Panc1 (cell line): ENCODE measurements at regions not wholly inside any gene's neighbourhood (a gene's known extent, or its start where the extent isn't known, plus 50 kb on each side); places are given as distances from the start of the nearest gene placed in this dataset.
"Not testable (repeated sequence)": the region's sequence is repeated elsewhere in the genome, so short reads cannot be mapped to it uniquely, and the experiment has no call there.

Experiments used
- ATAC-seq: fragments of 200-7000 bp; cut with Tn5 transposase; 2 replicates; pipeline ENCODE4 v1.9.1; 2020; ENCODE audit warnings: mild to moderate bottlenecking, moderate library complexity
- BruUV-seq: library from RNA; stranded (reverse); fragments of 400-500 nt; replicated peaks from 2 replicates; lab custom pipeline; 2021; lab: Mats Ljungman, UMichigan
- CTCF ChIA-PET: fragments of 300-600 bp; sonication (Branson Sonifier 250); formaldehyde crosslinking; loops from one replicate; lab custom pipeline; 2022; ENCODE audit warnings: antibody characterized with exemption; lab: Charles Lee
- POLR2A ChIA-PET: fragments of 300-600 bp; sonication (Branson Sonifier 250); formaldehyde crosslinking; loops from one replicate; lab custom pipeline; 2022; ENCODE audit warnings: antibody characterized with exemption; lab: Charles Lee
- DNase-seq: peaks from one replicate; pipeline ENCODE4 v3.0.0-alpha.2; 2010; ENCODE audit warnings: low read depth, low spot score
- H3K27ac ChIP-seq: 2 replicates; pipeline ENCODE4 v1.5.1; 2011; ENCODE audit warnings: mild to moderate bottlenecking, low read length, inconsistent platforms
- H3K27me3 ChIP-seq: fragments of 200-500 bp; sonication (Bioruptor generic); 2 replicates; pipeline ENCODE4 v1.6.0; 2014; ENCODE audit warnings: low read length, inconsistent platforms; ENCODE audit not compliant: control insufficient read depth, insufficient read depth
- H3K36me3 ChIP-seq: fragments of 200-500 bp; sonication (Bioruptor generic); 2 replicates; pipeline ENCODE4 v1.5.1; 2014; ENCODE audit warnings: inconsistent platforms, mild to moderate bottlenecking, low read length, moderate library complexity; ENCODE audit not compliant: control insufficient read depth, insufficient read depth
- H3K4me1 ChIP-seq: 2 replicates; pipeline ENCODE4 v1.5.1; 2011; ENCODE audit warnings: inconsistent platforms, mild to moderate bottlenecking, low read length, moderate library complexity; ENCODE audit not compliant: control insufficient read depth, insufficient read depth
- H3K4me3 ChIP-seq, 2 experiments: 2 replicates each; pipeline ENCODE4 v1.5.1; 2011 to 2012; ENCODE audit warnings: low read depth in 2 of 2, low read length in 2 of 2, mild to moderate bottlenecking in 2 of 2, inconsistent platforms in 1 of 2, moderate library complexity in 1 of 2
- H3K9me3 ChIP-seq: fragments of 200-500 bp; sonication (Bioruptor generic); 2 replicates; pipeline ENCODE4 v1.5.1; 2014; ENCODE audit warnings: low read depth, mild to moderate bottlenecking, inconsistent platforms, low read length, moderate library complexity; ENCODE audit not compliant: control insufficient read depth, insufficient read depth
- POLR2AphosphoS5 ChIP-seq: IDR thresholded peaks from 2 replicates; pipeline ENCODE4 v1.6.1; 2012; ENCODE audit warnings: mild to moderate bottlenecking, low read depth, low read length, moderate library complexity
- REST ChIP-seq, 2 experiments: IDR thresholded peaks; 2 replicates each; pipeline ENCODE4 v1.6.1; 2011 to 2012; ENCODE audit warnings: low read depth in 2 of 2, control low read depth in 1 of 2, low read length in 1 of 2, mild to moderate bottlenecking in 1 of 2, moderate library complexity in 1 of 2; ENCODE audit not compliant: insufficient read depth in 1 of 2
- SIN3A ChIP-seq: IDR thresholded peaks from 2 replicates; pipeline ENCODE4 v1.6.1; 2012; ENCODE audit warnings: low read depth, mild to moderate bottlenecking, low read length, moderate library complexity, borderline replicate concordance; ENCODE audit not compliant: insufficient read depth
- TCF7L2 ChIP-seq: IDR thresholded peaks from 2 replicates; pipeline ENCODE4 v1.6.1; 2011; ENCODE audit warnings: mild to moderate bottlenecking, low read depth, low read length, inconsistent platforms
- in situ Hi-C: cut with HindIII; loops from 2 replicates; pipeline ENCODE4 v1.10.0; 2016; ENCODE audit warnings: low sequenced_read_pairs, low pct_unique_long_range_greater_than_20kb
- intact Hi-C: fragments of 100-400 bp; cut with micrococcal nuclease; formaldehyde crosslinking; loops from one replicate; pipeline ENCODE4 v1.10.0; 2022; ENCODE audit not compliant: unreplicated experiment
- TF ChIP-seq, protein P1 (sequence below): fragments of 450-650 bp; IDR thresholded peaks from 2 replicates; pipeline ENCODE4 v1.5.1; 2017; ENCODE audit warnings: mild to moderate bottlenecking

GRCh38 chr12:18888047-18888446, 150.1 kb downstream of the CAPZA3 start:
- in situ Hi-C loops (no loop called here), intact Hi-C loops (no loop called here)
- Histone ChIP-seq H3K27me3 (no peaks in the 10 kb centered on the region), H3K36me3 (no peaks in the 10 kb centered on the region), H3K9me3 (no peaks in the 10 kb centered on the region), H3K4me3 (no peak overlapping the region), H3K4me1 (no peaks in the 10 kb centered on the region), H3K27ac (no peak overlapping the region)
- ChIA-PET POLR2A (no interaction called here), CTCF (no interaction called here)
- TF ChIP-seq TCF7L2 = no peak
- TF ChIP-seq, protein P1, sequence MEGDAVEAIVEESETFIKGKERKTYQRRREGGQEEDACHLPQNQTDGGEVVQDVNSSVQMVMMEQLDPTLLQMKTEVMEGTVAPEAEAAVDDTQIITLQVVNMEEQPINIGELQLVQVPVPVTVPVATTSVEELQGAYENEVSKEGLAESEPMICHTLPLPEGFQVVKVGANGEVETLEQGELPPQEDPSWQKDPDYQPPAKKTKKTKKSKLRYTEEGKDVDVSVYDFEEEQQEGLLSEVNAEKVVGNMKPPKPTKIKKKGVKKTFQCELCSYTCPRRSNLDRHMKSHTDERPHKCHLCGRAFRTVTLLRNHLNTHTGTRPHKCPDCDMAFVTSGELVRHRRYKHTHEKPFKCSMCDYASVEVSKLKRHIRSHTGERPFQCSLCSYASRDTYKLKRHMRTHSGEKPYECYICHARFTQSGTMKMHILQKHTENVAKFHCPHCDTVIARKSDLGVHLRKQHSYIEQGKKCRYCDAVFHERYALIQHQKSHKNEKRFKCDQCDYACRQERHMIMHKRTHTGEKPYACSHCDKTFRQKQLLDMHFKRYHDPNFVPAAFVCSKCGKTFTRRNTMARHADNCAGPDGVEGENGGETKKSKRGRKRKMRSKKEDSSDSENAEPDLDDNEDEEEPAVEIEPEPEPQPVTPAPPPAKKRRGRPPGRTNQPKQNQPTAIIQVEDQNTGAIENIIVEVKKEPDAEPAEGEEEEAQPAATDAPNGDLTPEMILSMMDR = no peak
- TF ChIP-seq REST (IDR thresholded peaks at IDR 0.05; ENCODE audit: insufficient read depth in 1 of 2, low read depth in 2 of 2, low read length in 1 of 2) = no peak
- TF ChIP-seq POLR2AphosphoS5 = no peak
- no peak for TF ChIP-seq SIN3A
- no peak for DNase-seq
- no TSS peak for BruUV-seq
- ATAC-seq = no peak

- in situ Hi-C loops, BruUV-seq, DNase-seq, intact Hi-C loops, H3K27me3 ChIP-seq, H3K36me3 ChIP-seq, H3K27ac ChIP-seq, H3K9me3 ChIP-seq, H3K4me1 ChIP-seq, POLR2A ChIA-PET, H3K4me3 ChIP-seq, CTCF ChIA-PET, ATAC-seq: not testable (repeated sequence)
These were observed 152.7 kb downstream of the CAPZA3 start for GRCh38 chr12:18890621-18891020.

DNA sequence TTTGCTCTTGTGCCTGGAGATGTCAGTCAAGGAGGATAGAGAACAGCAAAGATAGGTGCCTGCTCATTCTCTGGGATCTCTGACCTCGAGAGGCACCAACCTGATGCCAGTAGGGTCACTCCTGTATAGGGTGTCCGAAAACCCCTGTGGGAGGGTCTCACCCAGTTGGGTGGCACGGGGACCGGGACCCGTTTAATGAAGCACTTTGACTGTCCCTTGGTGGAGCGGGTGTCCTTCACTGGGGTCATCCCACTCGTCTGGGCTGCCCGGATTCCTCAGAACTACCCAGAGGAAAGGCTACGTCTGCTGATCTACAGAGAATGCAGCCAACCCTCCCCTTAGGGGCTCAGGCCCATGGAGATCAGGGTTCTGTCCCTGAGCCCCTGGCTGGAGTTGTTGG, 157.6 kb downstream of the CAPZA3 start:
- POLR2A ChIA-PET = no interaction called here
- Histone ChIP-seq H3K4me1 (no peaks in the 10 kb centered on the region), H3K36me3 (no peaks in the 10 kb centered on the region), H3K27me3 (no peaks in the 10 kb centered on the region), H3K4me3 (no peak overlapping the region), H3K9me3 (no peaks in the 10 kb centered on the region), H3K27ac (no peak overlapping the region)
- in situ Hi-C loops (no loop called here), intact Hi-C loops (no loop called here)
- CTCF ChIA-PET = no interaction called here
- DNase-seq (no peak), ATAC-seq (no peak)
- BruUV-seq = no TSS peak
- TF ChIP-seq TCF7L2 (no peak), REST (IDR thresholded peaks at IDR 0.05; ENCODE audit: insufficient read depth in 1 of 2, low read depth in 2 of 2, low read length in 1 of 2) (no peak), SIN3A (no peak)
- TF ChIP-seq, protein P1 = no peak
